Subcutaneous abdominal adipose tissue (tissue), 5 donors: ENCODE measurements at regions not wholly inside any gene's neighbourhood (a gene's known extent, or its start where the extent isn't known, plus 50 kb on each side); places are given as distances from the start of the nearest gene placed in this dataset.

Experiments used
- H3K27ac ChIP-seq: one replicate; pipeline ENCODE4 v1.7.0; 2013; ENCODE audit warnings: low read depth, mild to moderate bottlenecking, inconsistent platforms, low read length, moderate library complexity
- H3K27me3 ChIP-seq, 5 donors: one replicate each; pipeline ENCODE4 v1.7.0; 2013; ENCODE audit warnings: low read length in 5 of 5, inconsistent platforms in 1 of 5; ENCODE audit not compliant: control insufficient read depth in 5 of 5, insufficient read depth in 4 of 5
- H3K36me3 ChIP-seq, 5 donors: one replicate each; pipeline ENCODE4 v1.7.0; 2013; ENCODE audit warnings: low read length in 5 of 5; ENCODE audit not compliant: control insufficient read depth in 5 of 5, insufficient read depth in 5 of 5
- H3K4me1 ChIP-seq, 5 donors: one replicate each; pipeline ENCODE4 v1.7.0; 2013; ENCODE audit warnings: low read length in 5 of 5, mild to moderate bottlenecking in 3 of 5, moderate library complexity in 1 of 5; ENCODE audit not compliant: control insufficient read depth in 5 of 5, insufficient read depth in 5 of 5
- H3K4me3 ChIP-seq, 5 donors: one replicate each; pipeline ENCODE4 v1.7.0; 2013; ENCODE audit warnings: low read length in 5 of 5, low read depth in 1 of 5
- H3K9ac ChIP-seq, 5 donors: one replicate each; pipeline ENCODE4 v1.7.0; 2013; ENCODE audit warnings: low read length in 5 of 5, mild to moderate bottlenecking in 4 of 5, moderate library complexity in 3 of 5
- H3K9me3 ChIP-seq, 5 donors: one replicate each; pipeline ENCODE4 v1.7.0; 2013; ENCODE audit warnings: low read length in 5 of 5; ENCODE audit not compliant: control insufficient read depth in 5 of 5
- donor health status: healthy.
- donor health status: healthy.
- donor health status: healthy.
- donor health status: healthy.
- donor health status: healthy.

DNA sequence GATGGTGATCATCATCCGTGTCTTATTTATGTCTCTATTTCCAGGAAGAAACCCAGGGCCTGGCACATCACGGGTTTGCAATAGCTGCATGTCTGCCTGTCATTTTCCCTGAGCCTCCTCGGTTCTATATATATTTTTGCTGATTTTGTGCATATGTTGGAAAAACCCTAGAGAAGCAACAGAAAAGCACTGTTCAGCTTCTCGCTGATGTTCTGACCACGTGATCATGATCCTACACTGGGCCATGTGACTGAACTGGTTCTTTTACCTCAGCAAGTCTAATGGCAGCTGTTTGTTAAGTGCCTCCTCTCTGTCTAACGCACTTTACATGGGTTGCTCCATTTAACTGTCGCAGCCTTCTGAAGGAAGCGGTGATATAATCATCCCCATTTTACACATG lies 71.3 kb downstream of the CMPK2 start:
- Histone ChIP-seq H3K27me3 (peaks cover 0 to 4% (median 0%) of the 10 kb centered on the region in 5 donors), H3K4me1 (peaks cover 0 to 4% (median 3%) of the 10 kb centered on the region in 5 donors), H3K27ac (no peak overlapping the region), H3K9ac (no peak overlapping the region), H3K36me3 (no peaks in the 10 kb centered on the region), H3K4me3 (no peak overlapping the region), H3K9me3 (no peaks in the 10 kb centered on the region)
